Loucy (cell line): ENCODE measurements at regions not wholly inside any gene's neighbourhood (a gene's known extent, or its start where the extent isn't known, plus 50 kb on each side); places are given as distances from the start of the nearest gene placed in this dataset.

Experiments
- H2AFZ ChIP-seq: fragments of 200-600 bp; sonication (generic); 2 replicates; pipeline ENCODE4 v1.6.0; 2016; ENCODE audit warnings: antibody characterized with exemption, mild to moderate bottlenecking, low read length, moderate library complexity
- H3F3A ChIP-seq: fragments of 200-600 bp; 2 replicates; pipeline ENCODE4 v1.6.0; 2016; ENCODE audit warnings: antibody characterized with exemption, low read depth, mild to moderate bottlenecking
- H3K27me3 ChIP-seq: fragments of 200-600 bp; sonication (generic); 2 replicates; pipeline ENCODE4 v1.6.1; 2014; ENCODE audit warnings: low read length, mild to moderate bottlenecking; ENCODE audit not compliant: insufficient read depth, poor library complexity, severe bottlenecking
- H3K36me3 ChIP-seq: fragments of 200-600 bp; sonication (generic); 2 replicates; pipeline ENCODE4 v1.6.1; 2016; ENCODE audit warnings: low read length; ENCODE audit not compliant: insufficient read depth
- H3K4me1 ChIP-seq: fragments of 200-600 bp; sonication (generic); 2 replicates; pipeline ENCODE4 v1.5.1; 2014; ENCODE audit warnings: low read length, mild to moderate bottlenecking; ENCODE audit not compliant: insufficient read depth, poor library complexity, severe bottlenecking
- H3K4me2 ChIP-seq: fragments of 200-600 bp; sonication (generic); 2 replicates; pipeline ENCODE4 v1.6.0; 2014; ENCODE audit warnings: antibody characterized with exemption, low read length, low read depth, mild to moderate bottlenecking; ENCODE audit not compliant: poor library complexity, severe bottlenecking
- H3K4me3 ChIP-seq: fragments of 200-600 bp; sonication (generic); 2 replicates; pipeline ENCODE4 v1.5.1; 2014; ENCODE audit warnings: low read length, mild to moderate bottlenecking, mixed read lengths; ENCODE audit not compliant: poor library complexity, severe bottlenecking
- H3K79me2 ChIP-seq: fragments of 200-600 bp; sonication (generic); 2 replicates; pipeline ENCODE4 v1.6.1; 2014; ENCODE audit warnings: low read length; ENCODE audit not compliant: insufficient read depth
- H3K9ac ChIP-seq: fragments of 200-600 bp; sonication (generic); 2 replicates; pipeline ENCODE4 v1.6.0; 2014; ENCODE audit warnings: mild to moderate bottlenecking, low read depth, low read length, moderate library complexity; ENCODE audit not compliant: poor library complexity, severe bottlenecking
- H3K9me2 ChIP-seq: fragments of 200-600 bp; sonication (generic); replicated peaks from 2 replicates; pipeline ENCODE4 v1.6.1; 2016; ENCODE audit warnings: low read depth, low read length, mixed read lengths
- H3K9me3 ChIP-seq: fragments of 200-600 bp; sonication (generic); 2 replicates; pipeline ENCODE4 v1.6.1; 2014; ENCODE audit warnings: mild to moderate bottlenecking, antibody characterized with exemption, low read length, low read depth; ENCODE audit not compliant: insufficient read depth
- H4K20me1 ChIP-seq: fragments of 200-600 bp; sonication (generic); 2 replicates; pipeline ENCODE4 v1.6.0; 2014; ENCODE audit warnings: antibody characterized with exemption, low read length, mild to moderate bottlenecking; ENCODE audit not compliant: insufficient read depth, poor library complexity, severe bottlenecking
- EZH2phosphoT487 ChIP-seq: fragments of 200-600 bp; IDR thresholded peaks from 2 replicates; pipeline ENCODE4 v1.6.1; 2018; ENCODE audit warnings: antibody characterized with exemption, mild to moderate bottlenecking, moderate library complexity, borderline replicate concordance
- TF ChIP-seq, protein P1 (sequence below): fragments of 200-600 bp; sonication (generic); conservative IDR thresholded peaks from 2 replicates; pipeline ENCODE4 v1.5.1; 2014; ENCODE audit warnings: mild to moderate bottlenecking, antibody characterized with exemption, low read length

DNA sequence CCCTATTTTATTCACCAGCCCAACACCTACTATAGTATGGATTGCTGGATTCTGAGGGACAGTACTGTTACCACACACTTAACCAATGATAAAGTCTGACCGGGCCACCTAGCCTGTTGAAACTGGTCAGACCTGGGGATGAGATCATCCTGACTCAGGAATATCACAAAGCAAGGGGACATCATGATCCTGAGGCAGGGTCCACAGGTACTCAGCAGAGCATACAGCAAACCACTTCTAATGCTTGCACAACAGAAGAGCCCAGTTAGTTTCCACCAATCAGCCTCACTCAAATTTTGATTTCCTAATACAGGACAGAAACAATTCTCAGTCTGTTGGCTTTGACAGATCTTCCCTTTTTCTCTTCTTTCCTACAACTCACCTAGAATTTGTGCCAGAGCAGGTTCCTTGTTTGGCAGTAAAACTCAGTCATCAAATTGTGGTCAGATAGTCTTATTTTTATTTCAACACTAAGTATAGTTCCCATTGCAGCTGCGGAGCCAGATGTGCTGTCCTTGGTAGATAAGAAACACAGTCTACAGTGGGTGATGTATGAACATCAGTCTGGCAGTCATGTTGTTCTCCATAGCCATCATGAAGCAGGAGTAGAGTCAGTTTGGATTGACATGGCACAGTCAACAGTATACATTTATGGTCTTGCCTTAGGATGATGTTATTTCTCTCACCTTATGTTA, 90.1 kb upstream of the PRR23C start:
- Histone ChIP-seq H4K20me1 (no peaks in the 10 kb centered on the region), H3K4me2 (no peak overlapping the region), H3K4me1 (peaks cover 9% of the 10 kb centered on the region), H3F3A (no peaks in the 10 kb centered on the region), H3K27me3 (no peaks in the 10 kb centered on the region), H3K4me3 (no peak overlapping the region), H3K36me3 (no peaks in the 10 kb centered on the region), H2AFZ (no peak overlapping the region), H3K79me2 (no peaks in the 10 kb centered on the region), H3K9me3 (no peaks in the 10 kb centered on the region), H3K9me2 (no peaks in the 10 kb centered on the region), H3K9ac (no peak overlapping the region)
- TF ChIP-seq EZH2phosphoT487 = no peak
- TF ChIP-seq, protein P1, sequence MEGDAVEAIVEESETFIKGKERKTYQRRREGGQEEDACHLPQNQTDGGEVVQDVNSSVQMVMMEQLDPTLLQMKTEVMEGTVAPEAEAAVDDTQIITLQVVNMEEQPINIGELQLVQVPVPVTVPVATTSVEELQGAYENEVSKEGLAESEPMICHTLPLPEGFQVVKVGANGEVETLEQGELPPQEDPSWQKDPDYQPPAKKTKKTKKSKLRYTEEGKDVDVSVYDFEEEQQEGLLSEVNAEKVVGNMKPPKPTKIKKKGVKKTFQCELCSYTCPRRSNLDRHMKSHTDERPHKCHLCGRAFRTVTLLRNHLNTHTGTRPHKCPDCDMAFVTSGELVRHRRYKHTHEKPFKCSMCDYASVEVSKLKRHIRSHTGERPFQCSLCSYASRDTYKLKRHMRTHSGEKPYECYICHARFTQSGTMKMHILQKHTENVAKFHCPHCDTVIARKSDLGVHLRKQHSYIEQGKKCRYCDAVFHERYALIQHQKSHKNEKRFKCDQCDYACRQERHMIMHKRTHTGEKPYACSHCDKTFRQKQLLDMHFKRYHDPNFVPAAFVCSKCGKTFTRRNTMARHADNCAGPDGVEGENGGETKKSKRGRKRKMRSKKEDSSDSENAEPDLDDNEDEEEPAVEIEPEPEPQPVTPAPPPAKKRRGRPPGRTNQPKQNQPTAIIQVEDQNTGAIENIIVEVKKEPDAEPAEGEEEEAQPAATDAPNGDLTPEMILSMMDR = no peak

DNA sequence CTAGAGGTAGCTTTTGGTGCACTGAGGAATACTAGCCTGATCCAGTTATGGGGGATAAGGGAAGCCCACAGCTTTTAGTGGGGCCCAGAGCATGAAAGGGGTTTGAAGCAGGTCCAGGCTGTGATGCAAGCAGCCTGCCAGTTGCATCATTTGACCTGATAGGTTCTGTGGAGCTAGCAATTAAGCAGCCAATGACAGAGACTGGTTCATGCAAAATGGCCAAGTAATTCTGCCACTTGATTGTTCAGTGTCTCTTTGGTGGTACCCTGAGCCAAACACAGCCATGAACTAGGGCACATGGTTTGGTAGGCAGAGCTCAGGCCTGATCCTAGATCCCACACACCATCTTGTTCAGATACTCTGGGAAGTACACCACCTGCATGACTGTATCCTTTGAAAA, 91.0 kb upstream of the PRR23C start:
- Histone ChIP-seq H2AFZ (no peak overlapping the region), H3K4me3 (no peak overlapping the region)

DNA sequence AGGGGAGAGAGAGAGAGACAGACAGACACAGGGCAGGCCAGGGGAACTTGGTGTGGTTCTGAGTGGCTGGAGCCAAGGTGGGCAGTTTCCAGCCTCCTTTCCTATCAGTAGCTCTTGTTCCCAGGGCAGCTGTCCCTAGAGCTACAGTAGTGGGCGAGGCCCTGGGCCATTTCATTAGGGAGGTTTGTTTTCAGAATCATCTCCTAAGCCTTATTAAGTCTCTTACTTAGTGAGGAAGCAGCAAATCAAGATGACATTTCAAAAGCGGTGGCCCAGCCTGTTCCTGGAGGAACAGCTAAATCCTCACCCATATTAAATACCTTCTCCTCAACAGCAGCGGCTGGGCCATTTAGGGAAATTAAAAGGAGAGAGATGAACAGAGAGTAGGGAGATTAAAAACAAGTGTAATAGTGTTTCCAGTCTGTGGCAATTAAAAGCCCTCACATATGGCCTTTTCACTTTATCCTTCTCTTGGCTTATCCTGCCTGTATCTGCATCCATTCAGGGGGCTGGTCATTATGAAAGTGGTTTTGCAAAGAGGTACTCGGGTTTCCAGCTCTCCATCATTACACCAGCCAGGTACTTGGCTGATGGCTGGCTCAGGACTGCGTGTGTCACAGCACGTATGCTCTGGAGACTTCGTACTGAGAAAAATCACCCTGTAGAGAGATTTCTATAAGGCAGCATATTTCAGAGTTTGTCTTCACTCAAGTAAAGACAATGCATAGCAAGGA, 91.9 kb upstream of the PRR23C start:
- Histone ChIP-seq H3K27me3 (no peaks in the 10 kb centered on the region), H3K4me3 (no peak overlapping the region), H3K36me3 (no peaks in the 10 kb centered on the region), H3K9me2 (no peaks in the 10 kb centered on the region), H3K4me1 (peaks cover 9% of the 10 kb centered on the region), H3K9ac (no peak overlapping the region), H3K9me3 (no peaks in the 10 kb centered on the region), H3K4me2 (no peak overlapping the region), H3F3A (no peaks in the 10 kb centered on the region), H2AFZ (no peak overlapping the region), H4K20me1 (no peaks in the 10 kb centered on the region), H3K79me2 (no peaks in the 10 kb centered on the region)
- TF ChIP-seq, protein P1 = no peak
- TF ChIP-seq EZH2phosphoT487 = no peak

More for the DNA sequence above, 91.0 kb upstream of the PRR23C start:
- H3F3A ChIP-seq = no peaks in the 10 kb centered on the region
- no peak overlapping the region for H3K9ac ChIP-seq
- no peaks in the 10 kb centered on the region for H3K36me3 ChIP-seq
- H3K9me2 ChIP-seq = no peaks in the 10 kb centered on the region
- H3K4me2 ChIP-seq = no peak overlapping the region
- TF ChIP-seq, protein P1 = no peak
- TF ChIP-seq EZH2phosphoT487 = no peak
- H3K9me3 ChIP-seq = no peaks in the 10 kb centered on the region
- H3K27me3 ChIP-seq = no peaks in the 10 kb centered on the region
- H3K4me1 ChIP-seq = peaks cover 9% of the 10 kb centered on the region
- H3K79me2 ChIP-seq = no peaks in the 10 kb centered on the region
- H4K20me1 ChIP-seq = no peaks in the 10 kb centered on the region
